Heart left ventricle (tissue), 13 donors: ENCODE measurements at regions not wholly inside any gene's neighbourhood (a gene's known extent, or its start where the extent isn't known, plus 50 kb on each side); places are given as distances from the start of the nearest gene placed in this dataset.
"Not testable (repeated sequence)": the region's sequence is repeated elsewhere in the genome, so short reads cannot be mapped to it uniquely, and the experiment has no call there.

ENCODE experiments used
- POLR2A ChIP-seq, 2 donors: fragments of 450-650 bp; IDR thresholded peaks; one replicate each; pipeline ENCODE4 v1.6.1; 2017; ENCODE audit warnings: antibody characterized with exemption in 2 of 2, mild to moderate bottlenecking in 2 of 2, moderate library complexity in 2 of 2
- TF ChIP-seq, protein P1 (sequence below), 12 donors: fragments of 200-600 bp; sonication (generic) in 4 of 12; IDR thresholded peaks; one replicate each; pipeline versions ENCODE4 v1.5.0 to v1.8.0; 2018 to 2022; ENCODE audit warnings: antibody characterized with exemption in 12 of 12, mild to moderate bottlenecking in 5 of 12
- donor health status: ischemic (EF 13 %, LVEDD 7.1; RV severe dilation, severe dysfunction).
- donor health status: DM: no; HTN: yes; CAD: no.
- donor health status: DM: no; HTN: no; CAD: no.
- donor health status: ischemic (EF 25% LVEDD 6.9; RV normal size, moderate dysfunction).
- donor health status: ischemic (EF 25% LVEDD 5.7; RV mildly dilated, moderate dysfunction).
- donor health status: ischemic (EF 35%, LVEDD 5.7; RV mildly dilated, moderate dysfunction).
- donor health status: nonischemic (EF 11% LVEDD 7.7; RV severe dilation, severe dysfunction).
- donor health status: DM: yes; HTN: yes; CAD: no.
- donor health status: PGD.
- donor health status: ischemic (EF 29% LVEDD 5.4; RV normal size, mild dysfunction).
- donor health status: nonischemic (EF 23%, LVEDD 6.1; RV moderate dilation, normal function).

DNA sequence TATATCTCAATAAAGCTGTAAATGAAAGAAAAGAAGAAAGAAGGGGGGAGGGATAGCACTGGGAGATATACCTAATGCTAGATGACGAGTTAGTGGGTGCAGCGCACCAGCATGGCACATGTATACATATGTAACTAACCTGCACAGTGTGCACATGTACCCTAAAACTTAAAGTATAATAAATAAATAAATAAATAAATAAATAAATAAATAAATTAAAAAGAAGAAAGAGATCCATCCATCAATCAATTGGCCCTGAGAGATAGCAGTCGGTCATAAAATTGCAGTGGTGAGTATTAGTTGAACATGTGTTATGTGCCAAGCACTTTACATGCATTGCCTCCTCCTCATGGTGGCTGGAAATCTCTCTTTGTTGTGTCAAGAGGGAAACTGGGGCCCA, 95.2 kb upstream of the YWHAQ start:
- TF ChIP-seq, protein P1, sequence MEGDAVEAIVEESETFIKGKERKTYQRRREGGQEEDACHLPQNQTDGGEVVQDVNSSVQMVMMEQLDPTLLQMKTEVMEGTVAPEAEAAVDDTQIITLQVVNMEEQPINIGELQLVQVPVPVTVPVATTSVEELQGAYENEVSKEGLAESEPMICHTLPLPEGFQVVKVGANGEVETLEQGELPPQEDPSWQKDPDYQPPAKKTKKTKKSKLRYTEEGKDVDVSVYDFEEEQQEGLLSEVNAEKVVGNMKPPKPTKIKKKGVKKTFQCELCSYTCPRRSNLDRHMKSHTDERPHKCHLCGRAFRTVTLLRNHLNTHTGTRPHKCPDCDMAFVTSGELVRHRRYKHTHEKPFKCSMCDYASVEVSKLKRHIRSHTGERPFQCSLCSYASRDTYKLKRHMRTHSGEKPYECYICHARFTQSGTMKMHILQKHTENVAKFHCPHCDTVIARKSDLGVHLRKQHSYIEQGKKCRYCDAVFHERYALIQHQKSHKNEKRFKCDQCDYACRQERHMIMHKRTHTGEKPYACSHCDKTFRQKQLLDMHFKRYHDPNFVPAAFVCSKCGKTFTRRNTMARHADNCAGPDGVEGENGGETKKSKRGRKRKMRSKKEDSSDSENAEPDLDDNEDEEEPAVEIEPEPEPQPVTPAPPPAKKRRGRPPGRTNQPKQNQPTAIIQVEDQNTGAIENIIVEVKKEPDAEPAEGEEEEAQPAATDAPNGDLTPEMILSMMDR (IDR thresholded peaks at IDR 0.05), result not testable (repeated sequence)
- not testable (repeated sequence) for TF ChIP-seq POLR2A (IDR thresholded peaks at IDR 0.05)
